SK-N-SH treated with all-trans-retinoic acid at 6 μM for 48 hours (cell line): ENCODE measurements at regions not wholly inside any gene's neighbourhood (a gene's known extent, or its start where the extent isn't known, plus 50 kb on each side); places are given as distances from the start of the nearest gene placed in this dataset.
A peak's percentile ranks its signal among the peaks of the same experiment; 100 is the strongest.

Experiments
- ATAC-seq: fragments of 200-7000 bp; cut with Tn5 transposase; 3 replicates; pipeline ENCODE4 v1.9.1; 2020; ENCODE audit warnings: mild to moderate bottlenecking, moderate library complexity
- ARNTL ChIP-seq: fragments of 450-650 bp; formaldehyde crosslinking; IDR thresholded peaks from 2 replicates; pipeline ENCODE4 v1.5.0; 2020; ENCODE audit warnings: low read depth, mild to moderate bottlenecking, moderate library complexity, borderline replicate concordance
- BACH2 ChIP-seq: fragments of 250-450 bp; sonication (Bioruptor Pico); IDR thresholded peaks from 2 replicates; pipeline ENCODE4 v1.9.0; 2021; ENCODE audit warnings: mild to moderate bottlenecking, borderline replicate concordance
- CREB5 ChIP-seq: fragments of 250-450 bp; sonication (Bioruptor Pico); IDR thresholded peaks from 2 replicates; pipeline ENCODE4 v1.5.1; 2020; ENCODE audit warnings: low read depth, mild to moderate bottlenecking, moderate library complexity
- CSDC2 ChIP-seq: fragments of 250-450 bp; sonication (Bioruptor Pico); IDR thresholded peaks from 2 replicates; pipeline ENCODE4 v1.5.0; 2020; ENCODE audit warnings: mild to moderate bottlenecking, moderate library complexity
- CSRNP3 ChIP-seq: fragments of 250-450 bp; sonication (Bioruptor Pico); IDR thresholded peaks from 2 replicates; pipeline ENCODE4 v1.5.1; 2021; ENCODE audit warnings: mild to moderate bottlenecking, moderate library complexity
- ESRRG ChIP-seq: fragments of 250-450 bp; sonication (Bioruptor Pico); IDR thresholded peaks from 2 replicates; pipeline ENCODE4 v1.6.1; 2021; ENCODE audit warnings: mild to moderate bottlenecking
- GLIS3 ChIP-seq: fragments of 250-450 bp; sonication (Bioruptor Pico); IDR thresholded peaks from 2 replicates; pipeline ENCODE4 v1.5.0; 2020; ENCODE audit warnings: mild to moderate bottlenecking, moderate library complexity
- ISL1 ChIP-seq: fragments of 250-450 bp; sonication (Bioruptor Pico); IDR thresholded peaks from 2 replicates; pipeline ENCODE4 v2.1.2; 2022; ENCODE audit warnings: mild to moderate bottlenecking, moderate library complexity
- OSR1 ChIP-seq: fragments of 250-450 bp; sonication (Bioruptor Pico); IDR thresholded peaks from 2 replicates; pipeline ENCODE4 v1.8.0; 2022; ENCODE audit warnings: moderate library complexity, mild to moderate bottlenecking, inconsistent platforms
- PATZ1 ChIP-seq: fragments of 250-450 bp; sonication (Bioruptor Pico); IDR thresholded peaks from 2 replicates; pipeline ENCODE4 v1.8.0; 2020; ENCODE audit warnings: mild to moderate bottlenecking, moderate library complexity, borderline replicate concordance
- POU6F1 ChIP-seq: fragments of 250-450 bp; sonication (Bioruptor Pico); IDR thresholded peaks from 2 replicates; pipeline ENCODE4 v1.8.0; 2021; ENCODE audit warnings: low read depth, mild to moderate bottlenecking, moderate library complexity, borderline replicate concordance
- PPARA ChIP-seq: fragments of 250-450 bp; sonication (Bioruptor Pico); IDR thresholded peaks from 2 replicates; pipeline ENCODE4 v1.5.0; 2020; ENCODE audit warnings: mild to moderate bottlenecking, borderline replicate concordance
- RARB ChIP-seq: fragments of 250-450 bp; sonication (Bioruptor Pico); IDR thresholded peaks from 2 replicates; pipeline ENCODE4 v1.8.0; 2021; ENCODE audit warnings: mild to moderate bottlenecking, moderate library complexity
- SNAI2 ChIP-seq: fragments of 250-450 bp; sonication (Bioruptor Pico); IDR thresholded peaks from 2 replicates; pipeline ENCODE4 v1.5.0; 2020; ENCODE audit warnings: mild to moderate bottlenecking, moderate library complexity
- TCF4 ChIP-seq: fragments of 250-450 bp; sonication (Bioruptor Pico); IDR thresholded peaks from 2 replicates; pipeline ENCODE4 v1.8.0; 2021; ENCODE audit warnings: mild to moderate bottlenecking, moderate library complexity, borderline replicate concordance
- TOX ChIP-seq: fragments of 250-450 bp; sonication (Bioruptor Pico); IDR thresholded peaks from 2 replicates; pipeline ENCODE4 v1.8.0; 2021; ENCODE audit warnings: mild to moderate bottlenecking, moderate library complexity, borderline replicate concordance
- TSHZ2 ChIP-seq: fragments of 250-450 bp; sonication (Bioruptor Pico); IDR thresholded peaks from 2 replicates; pipeline ENCODE4 v1.5.0; 2020; ENCODE audit warnings: mild to moderate bottlenecking, moderate library complexity
- ZC3H10 ChIP-seq: fragments of 250-450 bp; sonication (Bioruptor Pico); IDR thresholded peaks from 2 replicates; pipeline ENCODE4 v1.5.1; 2021; ENCODE audit warnings: mild to moderate bottlenecking, moderate library complexity
- ZFP3 ChIP-seq: fragments of 250-450 bp; sonication (Bioruptor Pico); IDR thresholded peaks from 2 replicates; pipeline ENCODE4 v1.5.0; 2020; ENCODE audit warnings: mild to moderate bottlenecking, moderate library complexity
- ZFP30 ChIP-seq: fragments of 450-650 bp; formaldehyde crosslinking; IDR thresholded peaks from 2 replicates; pipeline ENCODE4 v1.5.0; 2022; ENCODE audit warnings: mild to moderate bottlenecking, moderate library complexity
- ZNF70 ChIP-seq: fragments of 450-650 bp; formaldehyde crosslinking; IDR thresholded peaks from 2 replicates; pipeline ENCODE4 v1.5.0; 2020; ENCODE audit warnings: mild to moderate bottlenecking, moderate library complexity

GRCh38 chr13:47129461-47129860, 232.6 kb upstream of the HTR2A start:
- TF ChIP-seq TCF4 (CRISPR knock-in tag) = no peak
- TF ChIP-seq TOX (CRISPR knock-in tag) = no peak
- TF ChIP-seq GLIS3 (CRISPR knock-in tag) = no peak
- no peak for TF ChIP-seq ZC3H10 (CRISPR knock-in tag)
- no peak for TF ChIP-seq CREB5 (CRISPR knock-in tag)
- TF ChIP-seq RARB = no peak
- no peak for TF ChIP-seq TSHZ2 (CRISPR knock-in tag)
- no peak for TF ChIP-seq POU6F1 (CRISPR knock-in tag)
- no peak for TF ChIP-seq PATZ1
- no peak for TF ChIP-seq CSDC2 (CRISPR knock-in tag)
- TF ChIP-seq ISL1 (CRISPR knock-in tag) = no peak
- TF ChIP-seq ZFP30 (CRISPR knock-in tag) = no peak
- TF ChIP-seq ZNF70 = no peak
- no peak for TF ChIP-seq ZFP3
- ATAC-seq = no peak

GRCh38 chr13:47126432-47126831, 229.6 kb upstream of the HTR2A start:
- TF ChIP-seq ZFP3 (no peak), POU6F1 (CRISPR knock-in tag) (no peak), OSR1 (CRISPR knock-in tag) (no peak), TCF4 (CRISPR knock-in tag) (no peak), PPARA (CRISPR knock-in tag) (no peak), TOX (CRISPR knock-in tag) (no peak), CSRNP3 (no peak), SNAI2 (CRISPR knock-in tag) (no peak), ISL1 (CRISPR knock-in tag) (no peak), ZNF70 (no peak), ZFP30 (CRISPR knock-in tag) (no peak), BACH2 (no peak)
- ATAC-seq = peak; percentile 41; the same call in 1 of the 3 replicates

- no peak for ATAC-seq
- TF ChIP-seq ARNTL (CRISPR knock-in tag) (no peak), ESRRG (CRISPR knock-in tag) (no peak), PPARA (CRISPR knock-in tag) (no peak), RARB (no peak), PATZ1 (no peak), GLIS3 (CRISPR knock-in tag) (no peak), CSDC2 (CRISPR knock-in tag) (no peak), TSHZ2 (CRISPR knock-in tag) (no peak), ZFP3 (no peak), TCF4 (CRISPR knock-in tag) (no peak), SNAI2 (CRISPR knock-in tag) (no peak)
Measured at GRCh38 chr13:47121092-47121763, 224.4 kb upstream of the HTR2A start.
